LNCAP (cell line): ENCODE measurements at regions not wholly inside any gene's neighbourhood (a gene's known extent, or its start where the extent isn't known, plus 50 kb on each side); places are given as distances from the start of the nearest gene placed in this dataset.

Experiments used
- TF ChIP-seq, protein P1 (sequence below): fragments of 450-650 bp; IDR thresholded peaks from 2 replicates; pipeline ENCODE4 v1.5.1; 2017; ENCODE audit warnings: mild to moderate bottlenecking

DNA sequence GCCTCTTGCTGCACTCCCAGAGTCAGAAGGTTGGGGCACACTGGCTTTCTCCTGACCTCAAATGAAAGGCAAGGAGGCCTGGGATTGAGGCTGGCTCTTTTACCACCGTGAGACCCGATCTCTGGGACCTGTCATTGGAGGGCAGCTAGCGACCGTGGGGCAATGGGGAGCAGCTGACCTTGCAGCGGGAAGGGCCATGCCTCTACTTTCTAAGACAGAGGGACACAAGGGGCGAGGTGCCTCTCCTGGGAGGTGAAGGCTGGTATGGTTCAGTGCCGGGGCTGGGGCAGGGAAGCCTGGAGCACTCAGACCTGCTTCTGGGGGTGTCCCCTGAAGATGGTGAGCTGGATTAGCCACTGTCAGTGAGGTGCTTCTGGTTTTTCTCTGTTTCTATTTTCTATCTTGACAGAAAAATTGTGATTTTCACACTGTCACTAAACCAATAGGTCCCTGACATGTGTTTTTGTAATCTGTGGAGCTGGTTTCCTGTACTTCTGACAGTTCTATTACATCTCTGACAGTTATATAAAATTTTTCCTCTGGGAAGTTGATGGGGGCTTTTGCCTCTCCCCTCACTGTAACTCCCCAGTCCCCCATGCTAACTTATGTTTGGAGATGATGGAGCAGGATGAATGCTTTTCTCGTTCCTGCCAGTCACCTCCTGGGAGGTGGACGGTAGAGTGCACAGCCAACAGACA is 340.8 kb downstream of the RPS24 start:
- TF ChIP-seq, protein P1, sequence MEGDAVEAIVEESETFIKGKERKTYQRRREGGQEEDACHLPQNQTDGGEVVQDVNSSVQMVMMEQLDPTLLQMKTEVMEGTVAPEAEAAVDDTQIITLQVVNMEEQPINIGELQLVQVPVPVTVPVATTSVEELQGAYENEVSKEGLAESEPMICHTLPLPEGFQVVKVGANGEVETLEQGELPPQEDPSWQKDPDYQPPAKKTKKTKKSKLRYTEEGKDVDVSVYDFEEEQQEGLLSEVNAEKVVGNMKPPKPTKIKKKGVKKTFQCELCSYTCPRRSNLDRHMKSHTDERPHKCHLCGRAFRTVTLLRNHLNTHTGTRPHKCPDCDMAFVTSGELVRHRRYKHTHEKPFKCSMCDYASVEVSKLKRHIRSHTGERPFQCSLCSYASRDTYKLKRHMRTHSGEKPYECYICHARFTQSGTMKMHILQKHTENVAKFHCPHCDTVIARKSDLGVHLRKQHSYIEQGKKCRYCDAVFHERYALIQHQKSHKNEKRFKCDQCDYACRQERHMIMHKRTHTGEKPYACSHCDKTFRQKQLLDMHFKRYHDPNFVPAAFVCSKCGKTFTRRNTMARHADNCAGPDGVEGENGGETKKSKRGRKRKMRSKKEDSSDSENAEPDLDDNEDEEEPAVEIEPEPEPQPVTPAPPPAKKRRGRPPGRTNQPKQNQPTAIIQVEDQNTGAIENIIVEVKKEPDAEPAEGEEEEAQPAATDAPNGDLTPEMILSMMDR, result no peak

DNA sequence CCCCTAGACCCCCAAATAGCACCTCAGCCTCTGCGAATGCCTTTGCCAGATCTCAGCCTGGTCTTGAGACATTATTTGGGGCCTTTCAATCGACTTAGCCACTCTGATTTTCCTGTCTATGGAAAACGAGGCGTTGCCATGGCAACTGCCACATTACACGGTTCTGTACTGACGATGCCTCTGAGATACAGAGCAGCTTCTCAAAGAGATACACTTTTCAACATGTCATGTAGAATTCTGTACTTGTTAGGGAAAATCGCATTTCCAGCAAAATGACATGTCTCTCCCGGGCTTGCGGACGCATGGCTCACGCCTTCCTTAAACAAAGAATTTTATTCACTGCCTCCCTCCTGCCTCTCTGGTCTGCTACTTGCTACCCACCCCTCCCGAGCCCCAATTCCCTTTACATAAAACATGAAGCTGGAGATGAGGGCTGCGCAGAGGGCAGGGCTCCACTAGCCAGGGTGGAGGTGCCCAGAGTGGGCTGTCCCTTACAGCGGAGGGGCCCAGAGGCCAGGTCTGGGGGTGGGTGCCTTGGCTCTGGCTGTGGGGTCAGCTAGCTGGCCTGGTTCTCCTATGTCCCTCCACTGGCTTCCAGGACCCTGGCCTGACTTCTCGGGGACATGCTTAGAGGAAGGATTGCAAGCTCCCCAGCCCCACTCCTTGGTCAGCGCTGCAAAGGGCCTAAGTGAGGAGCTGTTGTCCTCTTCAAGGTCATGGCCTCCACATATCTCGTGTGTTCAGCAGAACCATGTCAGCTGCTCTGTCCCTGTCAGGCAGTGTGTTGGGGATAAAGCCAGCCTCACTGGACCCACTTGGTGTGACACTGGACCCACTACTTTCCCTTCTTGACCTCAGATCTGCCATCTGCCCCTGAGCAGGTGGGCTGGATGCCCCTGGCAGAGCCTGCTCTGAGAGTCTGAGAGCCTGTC is 342.5 kb downstream of the RPS24 start:
- TF ChIP-seq, protein P1, result no peak

DNA sequence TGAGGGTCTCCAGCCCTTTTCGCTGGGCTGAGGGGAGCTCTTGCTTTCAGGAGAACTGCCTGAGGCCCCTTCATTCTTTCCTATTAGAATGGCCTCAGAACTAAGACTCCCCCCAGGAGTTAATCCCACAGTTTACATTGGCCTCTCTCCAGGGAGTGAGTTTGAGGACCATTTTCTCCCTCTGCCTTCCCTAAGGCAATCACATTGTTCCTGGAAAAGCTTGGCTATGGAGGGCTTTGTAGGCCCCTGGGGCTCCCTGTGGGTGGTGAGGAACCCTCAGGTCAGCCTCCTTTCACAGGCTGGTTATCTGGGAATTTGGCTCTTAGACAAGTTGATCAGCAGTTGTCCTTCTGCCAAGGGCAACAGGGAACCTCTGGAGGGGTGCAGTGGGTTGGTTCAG is 343.7 kb downstream of the RPS24 start:
- TF ChIP-seq, protein P1, result no peak

DNA sequence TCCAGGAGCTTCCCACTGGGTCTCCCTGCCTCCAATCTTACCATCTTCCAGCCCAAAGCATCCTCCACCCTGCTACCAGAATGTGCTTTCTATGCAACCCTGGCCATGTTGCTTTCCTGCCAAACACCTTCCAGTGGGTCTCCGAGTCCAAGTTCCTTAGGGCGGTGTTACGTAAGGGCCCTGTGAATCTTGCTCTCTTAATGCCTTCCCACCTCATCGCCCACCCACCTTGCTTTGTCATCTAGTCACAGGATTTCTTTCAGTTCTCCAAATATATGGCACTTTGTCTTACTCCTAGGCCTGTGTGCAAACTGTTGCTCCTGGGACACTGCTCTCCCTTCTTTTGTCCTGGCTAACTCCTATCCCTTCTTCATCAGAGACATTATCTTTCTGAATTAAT is 344.5 kb downstream of the RPS24 start:
- TF ChIP-seq, protein P1, result no peak

DNA sequence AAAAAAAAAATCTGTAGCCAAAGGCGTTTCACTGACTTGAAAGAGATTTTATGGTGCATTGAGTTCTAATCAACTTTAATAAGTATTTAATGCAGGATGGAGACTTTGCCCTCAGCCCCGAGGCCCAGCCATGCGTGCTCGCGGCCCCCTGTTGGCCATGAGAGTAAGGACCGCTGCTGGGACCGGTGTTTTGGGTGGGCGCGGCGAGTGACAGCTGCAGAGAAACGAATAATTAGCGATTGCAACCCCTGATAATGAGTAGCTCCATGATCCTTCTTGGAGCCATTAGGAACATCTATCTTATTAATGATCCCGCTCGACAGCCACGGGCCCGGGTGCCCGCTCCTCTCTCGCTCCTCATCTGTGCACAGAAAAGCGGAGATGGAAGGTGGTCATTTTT is 347.4 kb downstream of the RPS24 start:
- TF ChIP-seq, protein P1, result no peak; the same call in 1 of the 2 replicates

DNA sequence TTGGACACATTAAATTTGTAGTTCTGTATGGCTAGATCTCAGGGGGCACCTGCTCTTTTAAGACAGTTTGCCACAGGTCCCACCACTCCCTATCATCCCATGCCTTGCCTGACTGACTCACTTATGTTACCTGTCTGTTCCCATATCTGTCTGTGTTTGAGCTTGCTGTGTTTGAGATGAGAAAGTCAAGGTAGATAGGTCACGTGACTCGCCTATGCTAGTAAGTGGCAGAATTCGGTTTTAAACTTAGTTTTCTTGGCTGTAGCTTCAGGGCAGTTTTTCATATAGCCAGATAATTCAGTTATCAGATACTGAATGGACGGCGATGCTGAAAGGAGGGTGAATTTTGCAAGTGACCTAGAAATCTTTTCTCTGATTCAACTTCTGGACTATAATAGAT is 348.4 kb downstream of the RPS24 start:
- TF ChIP-seq, protein P1, result no peak

DNA sequence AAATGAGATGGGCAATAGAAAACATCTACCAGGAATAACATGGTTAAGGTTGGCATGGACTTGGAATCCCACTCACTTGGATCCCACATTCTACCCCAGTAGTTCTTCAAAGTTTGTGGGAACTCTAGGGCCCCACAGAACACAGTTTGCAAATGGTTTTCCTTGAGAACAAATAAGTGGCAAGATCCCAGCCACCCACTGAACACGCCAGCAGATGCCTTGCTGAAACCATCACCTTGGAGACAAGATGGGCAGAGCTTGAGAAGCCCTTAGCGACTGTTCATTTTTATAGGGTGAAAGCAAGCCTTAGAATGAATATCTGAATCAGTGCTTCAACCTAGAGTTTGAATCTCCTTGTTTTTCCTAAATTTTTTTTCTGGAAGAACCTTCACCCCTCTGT is 349.1 kb downstream of the RPS24 start:
- TF ChIP-seq, protein P1, result no peak
